ENCODE measurements at regions not wholly inside any gene's neighbourhood (a gene's known extent, or its start where the extent isn't known, plus 50 kb on each side); places are given as distances from the start of the nearest gene placed in this dataset.

GRCh38 chr18:42586601-42587000 is 528.9 kb downstream of the RIT2 start:
- DNase-seq (ENCODE audit: low read depth in 4 of 6, low spot score in 6 of 6) = no peak
- Histone ChIP-seq H3K36me3 (ENCODE audit: control insufficient read depth, insufficient read depth, low read length) (no peaks in the 10 kb centered on the region), H3K27me3 (ENCODE audit: control insufficient read depth, insufficient read depth, low read length) (no peaks in the 10 kb centered on the region), H3K9me3 (ENCODE audit: control insufficient read depth, insufficient read depth, low read length) (no peaks in the 10 kb centered on the region), H3K4me1 (ENCODE audit: control insufficient read depth, insufficient read depth, low read length) (no peaks in the 10 kb centered on the region), H3K4me3 (ENCODE audit: low read depth, low read length) (no peak overlapping the region), H3K27ac (ENCODE audit: low read depth, low read length) (no peak overlapping the region)
- 33% methylated on average over 1 of the region's 2 CpGs for WGBS (ENCODE audit: insufficient coverage)

GRCh38 chr18:42588786-42589185 is 526.7 kb downstream of the RIT2 start:
- DNase-seq (ENCODE audit: low read depth in 4 of 6, low spot score in 6 of 6) = no peak
- WGBS (ENCODE audit: insufficient coverage) = no CpG with 5 or more reads among the region's 3 CpGs
- H3K36me3 ChIP-seq (ENCODE audit: control insufficient read depth, insufficient read depth, low read length) = no peaks in the 10 kb centered on the region

GRCh38 chr18:42604820-42605219 is 510.7 kb downstream of the RIT2 start:
- Histone ChIP-seq H3K9me3 (ENCODE audit: control insufficient read depth, insufficient read depth, low read length) (no peaks in the 10 kb centered on the region), H3K4me3 (ENCODE audit: low read depth, low read length) (no peak overlapping the region), H3K36me3 (ENCODE audit: control insufficient read depth, insufficient read depth, low read length) (no peaks in the 10 kb centered on the region), H3K27ac (ENCODE audit: low read depth, low read length) (no peak overlapping the region), H3K4me1 (ENCODE audit: control insufficient read depth, insufficient read depth, low read length) (no peaks in the 10 kb centered on the region), H3K27me3 (ENCODE audit: control insufficient read depth, insufficient read depth, low read length) (no peaks in the 10 kb centered on the region)
- no peak for DNase-seq (ENCODE audit: low read depth in 4 of 6, low spot score in 6 of 6)

More at GRCh38 chr18:42588786-42589185, 526.7 kb downstream of the RIT2 start:
- no peaks in the 10 kb centered on the region for H3K9me3 ChIP-seq (ENCODE audit: control insufficient read depth, insufficient read depth, low read length)
- H3K4me3 ChIP-seq (ENCODE audit: low read depth, low read length) = no peak overlapping the region
- no peaks in the 10 kb centered on the region for H3K27me3 ChIP-seq (ENCODE audit: control insufficient read depth, insufficient read depth, low read length)
- no peak overlapping the region for H3K27ac ChIP-seq (ENCODE audit: low read depth, low read length)
- H3K4me1 ChIP-seq (ENCODE audit: control insufficient read depth, insufficient read depth, low read length) = no peaks in the 10 kb centered on the region

GRCh38 chr18:42606886-42607495 is 508.5 kb downstream of the RIT2 start:
- no peaks in the 10 kb centered on the region for H3K9me3 ChIP-seq (ENCODE audit: control insufficient read depth, insufficient read depth, low read length)
- DNase-seq (ENCODE audit: low read depth in 4 of 6, low spot score in 6 of 6) = no peak
- H3K4me1 ChIP-seq (ENCODE audit: control insufficient read depth, insufficient read depth, low read length) = no peaks in the 10 kb centered on the region
- WGBS (ENCODE audit: insufficient coverage) = 60% methylated on average over 2 of the region's 4 CpGs
- H3K27me3 ChIP-seq (ENCODE audit: control insufficient read depth, insufficient read depth, low read length) = no peaks in the 10 kb centered on the region
- no peaks in the 10 kb centered on the region for H3K36me3 ChIP-seq (ENCODE audit: control insufficient read depth, insufficient read depth, low read length)
- H3K4me3 ChIP-seq (ENCODE audit: low read depth, low read length) = no peak overlapping the region
- no peak overlapping the region for H3K27ac ChIP-seq (ENCODE audit: low read depth, low read length)

GRCh38 chr18:42611134-42611533 is 504.4 kb downstream of the RIT2 start:
- H3K9me3 ChIP-seq (ENCODE audit: control insufficient read depth, insufficient read depth, low read length) = no peaks in the 10 kb centered on the region
- no peaks in the 10 kb centered on the region for H3K36me3 ChIP-seq (ENCODE audit: control insufficient read depth, insufficient read depth, low read length)
- H3K27ac ChIP-seq (ENCODE audit: low read depth, low read length) = no peak overlapping the region
- H3K27me3 ChIP-seq (ENCODE audit: control insufficient read depth, insufficient read depth, low read length) = no peaks in the 10 kb centered on the region
- no CpG with 5 or more reads among the region's 1 CpG for WGBS (ENCODE audit: insufficient coverage)
- H3K4me1 ChIP-seq (ENCODE audit: control insufficient read depth, insufficient read depth, low read length) = no peaks in the 10 kb centered on the region
- no peak overlapping the region for H3K4me3 ChIP-seq (ENCODE audit: low read depth, low read length)
- no peak for DNase-seq (ENCODE audit: low read depth in 4 of 6, low spot score in 6 of 6)

- no peak overlapping the region for H3K4me3 ChIP-seq (ENCODE audit: low read depth, low read length)
- DNase-seq (ENCODE audit: low read depth in 4 of 6, low spot score in 6 of 6) = peak in 3 of 6 donors; percentile 15 to 62 (median 55)
- no peaks in the 10 kb centered on the region for H3K4me1 ChIP-seq (ENCODE audit: control insufficient read depth, insufficient read depth, low read length)
- no peak overlapping the region for H3K27ac ChIP-seq (ENCODE audit: low read depth, low read length)
- no peaks in the 10 kb centered on the region for H3K36me3 ChIP-seq (ENCODE audit: control insufficient read depth, insufficient read depth, low read length)
- H3K27me3 ChIP-seq (ENCODE audit: control insufficient read depth, insufficient read depth, low read length) = no peaks in the 10 kb centered on the region
- 60% methylated on average over 1 of the region's 2 CpGs for WGBS (ENCODE audit: insufficient coverage)
- no peaks in the 10 kb centered on the region for H3K9me3 ChIP-seq (ENCODE audit: control insufficient read depth, insufficient read depth, low read length)
These were observed 500.7 kb downstream of the RIT2 start for GRCh38 chr18:42614619-42615293.

- no peaks in the 10 kb centered on the region for H3K9me3 ChIP-seq (ENCODE audit: control insufficient read depth, insufficient read depth, low read length)
- no peaks in the 10 kb centered on the region for H3K27me3 ChIP-seq (ENCODE audit: control insufficient read depth, insufficient read depth, low read length)
- peak in 1 of 6 donors; percentile 51 for DNase-seq (ENCODE audit: low read depth in 4 of 6, low spot score in 6 of 6)
- no peak overlapping the region for H3K4me3 ChIP-seq (ENCODE audit: low read depth, low read length)
- H3K4me1 ChIP-seq (ENCODE audit: control insufficient read depth, insufficient read depth, low read length) = no peaks in the 10 kb centered on the region
- WGBS (ENCODE audit: insufficient coverage) = 75% methylated on average over 1 of the region's 3 CpGs
- H3K27ac ChIP-seq (ENCODE audit: low read depth, low read length) = no peak overlapping the region
- H3K36me3 ChIP-seq (ENCODE audit: control insufficient read depth, insufficient read depth, low read length) = no peaks in the 10 kb centered on the region
These were observed 498.3 kb downstream of the RIT2 start for GRCh38 chr18:42617221-42617620.

GRCh38 chr18:42619771-42620170 is 495.7 kb downstream of the RIT2 start:
- no peak overlapping the region for H3K27ac ChIP-seq (ENCODE audit: low read depth, low read length)
- no peaks in the 10 kb centered on the region for H3K27me3 ChIP-seq (ENCODE audit: control insufficient read depth, insufficient read depth, low read length)
- no CpG with 5 or more reads among the region's 1 CpG for WGBS (ENCODE audit: insufficient coverage)
- H3K4me3 ChIP-seq (ENCODE audit: low read depth, low read length) = no peak overlapping the region
- no peaks in the 10 kb centered on the region for H3K36me3 ChIP-seq (ENCODE audit: control insufficient read depth, insufficient read depth, low read length)
- H3K4me1 ChIP-seq (ENCODE audit: control insufficient read depth, insufficient read depth, low read length) = no peaks in the 10 kb centered on the region
- no peaks in the 10 kb centered on the region for H3K9me3 ChIP-seq (ENCODE audit: control insufficient read depth, insufficient read depth, low read length)
- no peak for DNase-seq (ENCODE audit: low read depth in 4 of 6, low spot score in 6 of 6)

GRCh38 chr18:42620657-42621056 is 494.8 kb downstream of the RIT2 start:
- H3K4me3 ChIP-seq (ENCODE audit: low read depth, low read length) = no peak overlapping the region
- no peaks in the 10 kb centered on the region for H3K36me3 ChIP-seq (ENCODE audit: control insufficient read depth, insufficient read depth, low read length)
- no peaks in the 10 kb centered on the region for H3K4me1 ChIP-seq (ENCODE audit: control insufficient read depth, insufficient read depth, low read length)
- DNase-seq (ENCODE audit: low read depth in 4 of 6, low spot score in 6 of 6) = no peak
- no peaks in the 10 kb centered on the region for H3K9me3 ChIP-seq (ENCODE audit: control insufficient read depth, insufficient read depth, low read length)
- 40% methylated on average over 1 of the region's 2 CpGs for WGBS (ENCODE audit: insufficient coverage)
- H3K27ac ChIP-seq (ENCODE audit: low read depth, low read length) = no peak overlapping the region
- H3K27me3 ChIP-seq (ENCODE audit: control insufficient read depth, insufficient read depth, low read length) = no peaks in the 10 kb centered on the region

- Histone ChIP-seq H3K36me3 (ENCODE audit: control insufficient read depth, insufficient read depth, low read length) (no peaks in the 10 kb centered on the region), H3K9me3 (ENCODE audit: control insufficient read depth, insufficient read depth, low read length) (no peaks in the 10 kb centered on the region), H3K4me1 (ENCODE audit: control insufficient read depth, insufficient read depth, low read length) (no peaks in the 10 kb centered on the region), H3K27me3 (ENCODE audit: control insufficient read depth, insufficient read depth, low read length) (no peaks in the 10 kb centered on the region), H3K4me3 (ENCODE audit: low read depth, low read length) (no peak overlapping the region), H3K27ac (ENCODE audit: low read depth, low read length) (no peak overlapping the region)
- 73% methylated on average over 3 of the region's 4 CpGs for WGBS (ENCODE audit: insufficient coverage)
- DNase-seq (ENCODE audit: low read depth in 4 of 6, low spot score in 6 of 6) = peak in 1 of 6 donors; percentile 50
These were observed 491.6 kb downstream of the RIT2 start for GRCh38 chr18:42623935-42624334.
